RWPE2 (cell line): ENCODE measurements at regions not wholly inside any gene's neighbourhood (a gene's known extent, or its start where the extent isn't known, plus 50 kb on each side); places are given as distances from the start of the nearest gene placed in this dataset.

Experiments
- ATAC-seq: fragments of 200-7000 bp; cut with Tn5 transposase; 3 replicates; pipeline ENCODE4 v1.9.1; 2021; ENCODE audit warnings: low read depth
- DNase-seq: peaks from one replicate; pipeline ENCODE4 v3.0.0-alpha.2; 2020; ENCODE audit warnings: low spot score
- H3K27ac ChIP-seq: fragments of 450-650 bp; 2 replicates; pipeline ENCODE4 v1.5.1; 2017; ENCODE audit warnings: mild to moderate bottlenecking; ENCODE audit not compliant: poor library complexity, severe bottlenecking
- H3K27me3 ChIP-seq: fragments of 250-450 bp; sonication (Bioruptor Pico); 2 replicates; pipeline ENCODE4 v1.5.1; 2021; ENCODE audit warnings: mild to moderate bottlenecking, moderate library complexity; ENCODE audit not compliant: insufficient read depth, poor library complexity, severe bottlenecking
- H3K36me3 ChIP-seq: fragments of 250-450 bp; sonication (Bioruptor Pico); 2 replicates; pipeline ENCODE4 v1.5.1; 2020; ENCODE audit warnings: low read depth, mild to moderate bottlenecking, moderate library complexity
- H3K4me1 ChIP-seq: fragments of 250-450 bp; sonication (Bioruptor Pico); 2 replicates; pipeline ENCODE4 v1.5.1; 2021; ENCODE audit warnings: mild to moderate bottlenecking, moderate library complexity; ENCODE audit not compliant: insufficient read depth, poor library complexity, severe bottlenecking
- H3K4me3 ChIP-seq: fragments of 250-450 bp; sonication (Bioruptor Pico); 2 replicates; pipeline ENCODE4 v1.5.1; 2021; ENCODE audit warnings: mild to moderate bottlenecking, moderate library complexity; ENCODE audit not compliant: severe bottlenecking
- H3K9me3 ChIP-seq: fragments of 250-450 bp; sonication (Bioruptor Pico); 2 replicates; pipeline ENCODE4 v1.5.1; 2021; ENCODE audit warnings: mild to moderate bottlenecking, moderate library complexity; ENCODE audit not compliant: severe bottlenecking
- CTCF ChIP-seq: fragments of 450-650 bp; IDR thresholded peaks from one replicate; pipeline ENCODE4 v1.5.1; 2017; ENCODE audit warnings: mild to moderate bottlenecking, moderate library complexity; ENCODE audit not compliant: poor library complexity, severe bottlenecking

- Histone ChIP-seq H3K4me1 (no peaks in the 10 kb centered on the region), H3K4me3 (no peak overlapping the region), H3K9me3 (no peaks in the 10 kb centered on the region), H3K36me3 (no peaks in the 10 kb centered on the region), H3K27ac (no peak overlapping the region), H3K27me3 (peaks cover 3% of the 10 kb centered on the region)
- TF ChIP-seq CTCF, result no peak
- DNase-seq, result no peak
- no peak for ATAC-seq
Observed at GRCh38 chr4:18442957-18443356, 421.4 kb upstream of the LCORL start.

- Histone ChIP-seq H3K27me3 (peaks cover 3% of the 10 kb centered on the region), H3K4me3 (no peak overlapping the region), H3K27ac (no peak overlapping the region), H3K9me3 (no peaks in the 10 kb centered on the region), H3K4me1 (no peaks in the 10 kb centered on the region), H3K36me3 (no peaks in the 10 kb centered on the region)
- no peak for TF ChIP-seq CTCF
- no peak for DNase-seq
- ATAC-seq, result no peak
Observed at GRCh38 chr4:18441676-18442075, 420.1 kb upstream of the LCORL start.

- ATAC-seq (no peak), DNase-seq (no peak)
- Histone ChIP-seq H3K27me3 (peaks cover 3% of the 10 kb centered on the region), H3K9me3 (no peaks in the 10 kb centered on the region), H3K27ac (no peak overlapping the region), H3K4me3 (no peak overlapping the region), H3K4me1 (no peaks in the 10 kb centered on the region), H3K36me3 (no peaks in the 10 kb centered on the region)
- TF ChIP-seq CTCF, result no peak
Observed at GRCh38 chr4:18441203-18441590, 419.6 kb upstream of the LCORL start.

GRCh38 chr4:18440527-18441202 is 419.1 kb upstream of the LCORL start:
- no peaks in the 10 kb centered on the region for H3K9me3 ChIP-seq
- H3K4me1 ChIP-seq, result no peaks in the 10 kb centered on the region
- TF ChIP-seq CTCF, result no peak
- no peak overlapping the region for H3K27ac ChIP-seq
- H3K27me3 ChIP-seq, result peaks cover 3% of the 10 kb centered on the region
- no peak overlapping the region for H3K4me3 ChIP-seq
- H3K36me3 ChIP-seq, result no peaks in the 10 kb centered on the region
- ATAC-seq (no peak), DNase-seq (no peak)

GRCh38 chr4:18439311-18439710 is 417.8 kb upstream of the LCORL start:
- no peak overlapping the region for H3K27ac ChIP-seq
- no peak for ATAC-seq
- H3K9me3 ChIP-seq, result no peaks in the 10 kb centered on the region
- no peak for DNase-seq
- H3K4me3 ChIP-seq, result no peak overlapping the region
- TF ChIP-seq CTCF, result no peak
- H3K27me3 ChIP-seq, result peaks cover 3% of the 10 kb centered on the region
- H3K36me3 ChIP-seq, result no peaks in the 10 kb centered on the region
- no peaks in the 10 kb centered on the region for H3K4me1 ChIP-seq
